DND-41 (cell line): ENCODE measurements at regions not wholly inside any gene's neighbourhood (a gene's known extent, or its start where the extent isn't known, plus 50 kb on each side); places are given as distances from the start of the nearest gene placed in this dataset.

Experiments
- ATAC-seq: fragments of 200-7000 bp; cut with Tn5 transposase; 3 replicates; pipeline ENCODE4 v1.9.1; 2021; ENCODE audit warnings: low read depth; ENCODE audit not compliant: insufficient read depth
- DNase-seq: peaks from one replicate; pipeline ENCODE4 v3.0.0-alpha.2; 2020
- H2AFZ ChIP-seq: 2 replicates; pipeline ENCODE4 v1.6.0; 2012; ENCODE audit warnings: low read depth, low read length
- H3K27ac ChIP-seq: 2 replicates; pipeline ENCODE4 v1.5.1; 2012; ENCODE audit warnings: low read length, inconsistent platforms
- H3K27me3 ChIP-seq: fragments of 200-600 bp; sonication (generic); 2 replicates; pipeline ENCODE4 v1.6.0; 2012; ENCODE audit warnings: low read length, mild to moderate bottlenecking, inconsistent platforms; ENCODE audit not compliant: insufficient read depth, poor library complexity
- H3K36me3 ChIP-seq: 2 replicates; pipeline ENCODE4 v1.5.1; 2012; ENCODE audit warnings: low read length, inconsistent platforms; ENCODE audit not compliant: insufficient read depth
- H3K4me1 ChIP-seq: 2 replicates; pipeline ENCODE4 v1.5.1; 2012; ENCODE audit warnings: mild to moderate bottlenecking, low read length; ENCODE audit not compliant: insufficient read depth
- H3K4me2 ChIP-seq: 2 replicates; pipeline ENCODE4 v1.6.0; 2012; ENCODE audit warnings: mild to moderate bottlenecking, moderate library complexity, low read length, inconsistent platforms; ENCODE audit not compliant: insufficient read depth
- H3K4me3 ChIP-seq, 2 experiments: fragments of 200-600 bp in 1 of 2; shearing (Covaris generic) in 1 of 2; 2 replicates each; pipeline ENCODE4 v1.5.1; 2012 to 2016; ENCODE audit warnings: inconsistent platforms in 2 of 2, low read length in 2 of 2, mild to moderate bottlenecking in 2 of 2, low read depth in 1 of 2, moderate library complexity in 1 of 2
- H3K79me2 ChIP-seq: 2 replicates; pipeline ENCODE4 v1.6.0; 2012; ENCODE audit warnings: low read length, inconsistent platforms; ENCODE audit not compliant: insufficient read depth
- H3K9ac ChIP-seq: 2 replicates; pipeline ENCODE4 v1.6.0; 2012; ENCODE audit warnings: low read depth, mild to moderate bottlenecking, inconsistent platforms, low read length, moderate library complexity
- H3K9me3 ChIP-seq: 2 replicates; pipeline ENCODE4 v1.5.1; 2012; ENCODE audit warnings: low read length, moderate library complexity, mild to moderate bottlenecking, inconsistent platforms; ENCODE audit not compliant: insufficient read depth, severe bottlenecking
- H4K20me1 ChIP-seq: 2 replicates; pipeline ENCODE4 v1.6.0; 2012; ENCODE audit warnings: low read length; ENCODE audit not compliant: insufficient read depth
- CTCF ChIP-seq: IDR thresholded peaks from 2 replicates; pipeline ENCODE4 v1.5.1; 2012; ENCODE audit warnings: borderline replicate concordance, low read length, moderate library complexity, mild to moderate bottlenecking; ENCODE audit not compliant: poor library complexity, severe bottlenecking; ENCODE audit errors: extremely low read depth
- EZH2 ChIP-seq: IDR thresholded peaks from 3 replicates; pipeline ENCODE4 v1.6.1; 2012; ENCODE audit warnings: borderline replicate concordance, low read depth, mild to moderate bottlenecking, moderate library complexity, low read length, inconsistent platforms; ENCODE audit not compliant: severe bottlenecking

DNA sequence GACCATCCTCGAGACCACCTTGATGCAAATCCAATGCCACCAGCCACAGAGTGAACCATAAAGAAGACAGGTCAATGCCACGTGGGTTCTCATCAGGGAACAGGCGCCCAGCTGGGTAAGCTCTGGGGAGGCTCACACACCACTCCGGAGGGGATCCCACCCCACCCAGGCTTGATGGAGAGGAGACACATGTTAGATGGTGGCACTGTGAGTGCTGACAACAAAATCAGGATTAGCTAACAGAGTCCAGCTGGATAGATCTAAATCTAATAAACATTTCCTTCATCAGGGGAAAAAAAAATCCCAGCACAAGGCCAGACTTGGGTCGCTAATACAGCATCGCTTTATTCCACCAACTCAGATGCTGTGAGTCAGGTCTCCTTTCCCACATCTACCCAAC lies 132.2 kb upstream of the TNR start:
- no peak overlapping the region for H3K4me3 ChIP-seq
- no peaks in the 10 kb centered on the region for H4K20me1 ChIP-seq
- H3K36me3 ChIP-seq: no peaks in the 10 kb centered on the region
- ATAC-seq (no peak), DNase-seq (no peak)
- H3K4me2 ChIP-seq: no peak overlapping the region
- no peak for TF ChIP-seq EZH2
- TF ChIP-seq CTCF: no peak
- no peak overlapping the region for H3K27ac ChIP-seq
- peaks cover 3% of the 10 kb centered on the region for H3K27me3 ChIP-seq
- H3K4me1 ChIP-seq: no peaks in the 10 kb centered on the region
- H2AFZ ChIP-seq: no peak overlapping the region
- H3K9ac ChIP-seq: no peak overlapping the region
- no peaks in the 10 kb centered on the region for H3K9me3 ChIP-seq
- no peaks in the 10 kb centered on the region for H3K79me2 ChIP-seq

DNA sequence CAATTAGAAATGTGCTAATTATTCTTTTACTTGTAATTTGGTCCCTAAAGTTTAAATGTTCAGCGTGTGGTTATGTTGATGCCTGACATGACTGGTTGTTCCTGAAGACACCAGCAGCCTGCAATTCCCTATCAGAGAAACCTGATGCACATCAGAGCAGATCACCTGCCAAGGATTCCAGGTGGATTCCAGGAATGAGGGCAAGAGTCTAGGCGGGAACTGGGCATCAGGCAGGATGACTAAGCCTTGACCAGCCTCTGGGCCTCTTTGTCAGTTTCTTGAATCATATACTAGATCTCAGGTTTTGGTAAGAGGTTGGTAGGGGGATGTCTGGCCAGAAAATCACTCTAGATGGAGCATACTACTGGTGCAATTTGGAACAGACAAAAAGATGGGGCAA lies 130.7 kb upstream of the TNR start:
- Histone ChIP-seq H3K4me2 (no peak overlapping the region), H3K9me3 (no peaks in the 10 kb centered on the region), H3K79me2 (no peaks in the 10 kb centered on the region), H3K4me1 (no peaks in the 10 kb centered on the region), H3K27me3 (peaks cover 3% of the 10 kb centered on the region), H3K27ac (no peak overlapping the region), H3K4me3 (no peak overlapping the region), H4K20me1 (no peaks in the 10 kb centered on the region), H3K9ac (no peak overlapping the region), H2AFZ (no peak overlapping the region), H3K36me3 (no peaks in the 10 kb centered on the region)
- TF ChIP-seq EZH2 (no peak), CTCF (no peak)
- DNase-seq (no peak), ATAC-seq (no peak)

DNA sequence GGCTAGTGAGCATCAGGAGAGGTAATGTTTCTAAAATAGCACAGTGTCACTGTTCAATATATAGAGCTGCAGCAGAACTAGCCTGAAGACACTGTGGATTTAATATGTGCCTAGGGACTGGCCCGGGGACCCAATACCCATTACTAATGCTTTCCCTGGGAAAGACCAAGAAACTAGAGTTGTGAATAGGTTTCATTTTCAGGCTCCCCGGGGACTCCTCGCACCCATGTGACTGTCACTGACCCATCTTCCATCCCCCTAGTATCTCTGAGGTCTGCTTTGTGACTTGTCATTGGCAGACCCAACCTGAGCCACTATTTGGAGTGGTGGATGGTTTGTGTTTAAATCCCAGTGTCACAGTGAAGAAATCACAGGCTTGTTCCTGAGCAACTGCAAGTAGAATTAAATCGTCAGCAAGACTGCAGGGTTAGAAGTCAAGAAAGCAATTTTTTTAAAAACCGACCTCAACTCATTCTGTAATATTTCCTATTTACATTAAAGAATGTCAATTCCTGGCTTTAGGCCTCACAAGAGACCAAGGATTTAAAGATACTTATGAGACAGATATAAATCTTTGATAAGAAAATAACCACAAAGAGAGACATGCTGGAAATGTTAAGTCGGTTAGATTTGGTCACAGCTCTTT lies 130.0 kb upstream of the TNR start:
- Histone ChIP-seq H2AFZ (no peak overlapping the region), H3K4me3 (no peak overlapping the region), H3K27me3 (peaks cover 3% of the 10 kb centered on the region), H3K9ac (no peak overlapping the region), H3K9me3 (no peaks in the 10 kb centered on the region), H3K36me3 (no peaks in the 10 kb centered on the region), H3K4me1 (no peaks in the 10 kb centered on the region), H3K27ac (no peak overlapping the region), H3K79me2 (no peaks in the 10 kb centered on the region), H3K4me2 (no peak overlapping the region), H4K20me1 (no peaks in the 10 kb centered on the region)
- ATAC-seq (no peak), DNase-seq (no peak)
- no peak for TF ChIP-seq EZH2
- no peak for TF ChIP-seq CTCF

- Histone ChIP-seq H3K36me3 (no peaks in the 10 kb centered on the region), H3K9ac (no peak overlapping the region), H3K4me1 (no peaks in the 10 kb centered on the region), H3K9me3 (no peaks in the 10 kb centered on the region), H3K4me2 (no peak overlapping the region), H3K27ac (no peak overlapping the region), H3K4me3 (no peak overlapping the region), H4K20me1 (no peaks in the 10 kb centered on the region), H3K79me2 (no peaks in the 10 kb centered on the region), H3K27me3 (peaks cover 3% of the 10 kb centered on the region), H2AFZ (no peak overlapping the region)
- TF ChIP-seq EZH2 (no peak), CTCF (no peak)
- ATAC-seq (no peak), DNase-seq (no peak)
Observed at GRCh38 chr1:175872588-175872987, 129.2 kb upstream of the TNR start.
